K562 (cell line): ENCODE measurements at regions not wholly inside any gene's neighbourhood (a gene's known extent, or its start where the extent isn't known, plus 50 kb on each side); places are given as distances from the start of the nearest gene placed in this dataset.

ENCODE experiments used
- CREB1 ChIP-seq, 2 experiments: sonication (generic) in 1 of 2; formaldehyde crosslinking in 1 of 2; IDR thresholded peaks; 2 replicates each; pipeline versions ENCODE4 v1.6.1 to v1.8.0; 2012 to 2022; ENCODE audit warnings: inconsistent platforms in 1 of 2, mild to moderate bottlenecking in 1 of 2, missing genetic modification reagents in 1 of 2, moderate library complexity in 1 of 2
- EGR1 ChIP-seq: fragments of 450-650 bp; conservative IDR thresholded peaks from 2 replicates; pipeline ENCODE4 v1.6.1; 2017; ENCODE audit warnings: mild to moderate bottlenecking
- FOXJ3 ChIP-seq: sonication (generic); formaldehyde crosslinking; IDR thresholded peaks from 2 replicates; pipeline ENCODE4 v1.4.0; 2020; ENCODE audit warnings: mild to moderate bottlenecking, missing genetic modification reagents
- FOXK2 ChIP-seq, 2 experiments: fragments of 450-650 bp; IDR thresholded peaks in 1 of 2; conservative IDR thresholded peaks in 1 of 2; 2 replicates each; pipeline ENCODE4 v1.6.1; 2016; ENCODE audit warnings: low read depth in 2 of 2, mild to moderate bottlenecking in 1 of 2
- NR2C2 ChIP-seq, 2 experiments: fragments of 200-800 bp in 1 of 2; sonication (Bioruptor generic) in 1 of 2; sonication (generic) in 1 of 2; formaldehyde crosslinking in 1 of 2; IDR thresholded peaks; 2 replicates each; pipeline versions ENCODE4 v1.6.1 to v1.8.0; 2016 to 2022; ENCODE audit warnings: mild to moderate bottlenecking in 1 of 2, missing compliant biosample characterization in 1 of 2, missing genetic modification characterization in 1 of 2, missing genetic modification reagents in 1 of 2
- NRF1 ChIP-seq, 2 experiments: fragments of 450-650 bp; IDR thresholded peaks in 1 of 2; conservative IDR thresholded peaks in 1 of 2; 2 replicates each; pipeline ENCODE4 v1.6.1; 2014; ENCODE audit warnings: mild to moderate bottlenecking in 2 of 2
- POLR2AphosphoS5 ChIP-seq: IDR thresholded peaks from 2 replicates; pipeline ENCODE4 v1.6.1; 2011; ENCODE audit warnings: mild to moderate bottlenecking, low read depth, low read length, moderate library complexity; ENCODE audit not compliant: control insufficient read depth, insufficient read depth
- RBBP5 ChIP-seq: fragments of 200-600 bp; sonication (generic); IDR thresholded peaks from 2 replicates; pipeline ENCODE4 v1.6.1; 2012; ENCODE audit warnings: borderline replicate concordance, mild to moderate bottlenecking, low read length, control low read depth, inconsistent platforms; ENCODE audit not compliant: insufficient read depth, poor library complexity, severe bottlenecking
- RBM25 ChIP-seq: fragments of 200-400 bp; formaldehyde crosslinking; IDR thresholded peaks from 2 replicates; pipeline ENCODE4 v1.6.1; 2018; ENCODE audit warnings: low read length, low read depth, moderate library complexity; ENCODE audit not compliant: severe bottlenecking
- RBM34 ChIP-seq: fragments of 200-400 bp; formaldehyde crosslinking; IDR thresholded peaks from 2 replicates; pipeline ENCODE4 v1.6.1; 2018; ENCODE audit warnings: low read length, borderline replicate concordance; ENCODE audit not compliant: insufficient read depth
- SMARCA4 ChIP-seq: fragments of 450-650 bp; IDR thresholded peaks from 2 replicates; pipeline ENCODE4 v1.6.1; 2016
- SMARCC2 ChIP-seq: fragments of 450-650 bp; IDR thresholded peaks from 2 replicates; pipeline ENCODE4 v1.6.1; 2017; ENCODE audit warnings: antibody characterized with exemption, moderate library complexity, mild to moderate bottlenecking, low read depth
- SUPT5H ChIP-seq: fragments of 450-650 bp; IDR thresholded peaks from 2 replicates; pipeline ENCODE4 v1.6.1; 2016
- TAL1 ChIP-seq: fragments of 450-650 bp; IDR thresholded peaks from 2 replicates; pipeline ENCODE4 v1.6.1; 2016; ENCODE audit warnings: mild to moderate bottlenecking
- U2AF2 ChIP-seq: fragments of 200-400 bp; formaldehyde crosslinking; optimal IDR thresholded peaks from 2 replicates; pipeline ENCODE3; 2017; ENCODE audit warnings: low read depth, mild to moderate bottlenecking, low read length
- ZNF174 ChIP-seq: fragments of 250-450 bp; sonication (Bioruptor Pico); IDR thresholded peaks from 2 replicates; pipeline ENCODE4 v1.4.0; 2020; ENCODE audit warnings: mild to moderate bottlenecking
- ZNF407 ChIP-seq: fragments of 450-650 bp; IDR thresholded peaks from 2 replicates; pipeline ENCODE4 v1.6.1; 2016; ENCODE audit warnings: low read depth
- ZNF583 ChIP-seq: fragments of 250-450 bp; sonication (Bioruptor Pico); IDR thresholded peaks from 2 replicates; pipeline ENCODE4 v1.4.0; 2020
- ZNF76 ChIP-seq: fragments of 250-450 bp; sonication (Bioruptor Pico); IDR thresholded peaks from 2 replicates; pipeline ENCODE4 v1.4.0; 2020; ENCODE audit warnings: mild to moderate bottlenecking, moderate library complexity, borderline replicate concordance

- TF ChIP-seq ZNF407: no peak
- TF ChIP-seq CREB1 (IDR thresholded peaks at IDR 0.05): no peak
- 0 out of 2 replicates have a peak, but pooled peaks have one; percentile 22 for TF ChIP-seq CREB1 (CRISPR knock-in tag; IDR thresholded peaks at IDR 0.05)
- TF ChIP-seq RBM25: no peak
- no peak for TF ChIP-seq ZNF583 (CRISPR knock-in tag)
- no peak for TF ChIP-seq ZNF76 (CRISPR knock-in tag)
- no peak for TF ChIP-seq TAL1
- TF ChIP-seq RBM34: no peak
- TF ChIP-seq SMARCA4: peak; percentile 52; the same call in 1 of the 2 replicates
- no peak for TF ChIP-seq RBBP5
- no peak for TF ChIP-seq NR2C2 (CRISPR knock-in tag; IDR thresholded peaks at IDR 0.05)
- no peak for TF ChIP-seq NR2C2 (tag; IDR thresholded peaks at IDR 0.05)
- TF ChIP-seq NRF1 (conservative IDR thresholded peaks at IDR 0.05 in 1 of 2, IDR thresholded peaks at IDR 0.05 in 1 of 2): no peak
- no peak for TF ChIP-seq FOXJ3 (CRISPR knock-in tag)
- no peak for TF ChIP-seq EGR1
- TF ChIP-seq SMARCC2: no peak
- no peak for TF ChIP-seq SUPT5H
- no peak for TF ChIP-seq U2AF2
- TF ChIP-seq ZNF174 (CRISPR knock-in tag): no peak
- no peak for TF ChIP-seq POLR2AphosphoS5
- 0 out of 4 replicates have a peak, but pooled peaks of 1 of the 2 experiments have one; percentile 29 for TF ChIP-seq FOXK2 (conservative IDR thresholded peaks at IDR 0.05 in 1 of 2, IDR thresholded peaks at IDR 0.05 in 1 of 2; ENCODE audit: low read depth in 2 of 2)
These were observed 52.7 kb downstream of the TET3 start (continued) for GRCh38 chr2:74037379-74037860.
